Fibroblast of the conjunctiva (primary cell): ENCODE measurements at regions not wholly inside any gene's neighbourhood (a gene's known extent, or its start where the extent isn't known, plus 50 kb on each side); places are given as distances from the start of the nearest gene placed in this dataset.
"Not testable (repeated sequence)": the region's sequence is repeated elsewhere in the genome, so short reads cannot be mapped to it uniquely, and the experiment has no call there.

Source experiments
- DNase-seq: peaks from one replicate; pipeline ENCODE4 v3.0.0-alpha.2; 2010; ENCODE audit warnings: low read depth

DNA sequence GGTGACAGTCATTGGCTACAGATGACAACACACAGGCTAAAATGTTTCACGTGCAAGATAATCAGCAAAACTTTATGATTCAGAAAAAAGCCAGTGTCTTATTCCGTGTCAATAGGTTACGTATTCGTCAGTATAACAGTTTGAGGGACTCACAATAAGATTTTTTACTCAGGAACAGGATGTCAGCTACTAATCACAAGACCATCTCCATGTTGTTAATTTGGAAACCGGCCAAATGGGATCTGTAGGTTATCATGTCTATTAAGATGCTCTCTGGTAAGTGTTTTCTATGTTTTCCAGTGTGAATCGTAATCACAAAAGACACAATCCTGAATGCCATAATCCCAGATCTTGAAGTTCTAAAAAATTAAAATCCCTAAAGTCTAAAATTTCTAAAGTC lies 197.3 kb downstream of the ETV1 start:
- no peak for DNase-seq

DNA sequence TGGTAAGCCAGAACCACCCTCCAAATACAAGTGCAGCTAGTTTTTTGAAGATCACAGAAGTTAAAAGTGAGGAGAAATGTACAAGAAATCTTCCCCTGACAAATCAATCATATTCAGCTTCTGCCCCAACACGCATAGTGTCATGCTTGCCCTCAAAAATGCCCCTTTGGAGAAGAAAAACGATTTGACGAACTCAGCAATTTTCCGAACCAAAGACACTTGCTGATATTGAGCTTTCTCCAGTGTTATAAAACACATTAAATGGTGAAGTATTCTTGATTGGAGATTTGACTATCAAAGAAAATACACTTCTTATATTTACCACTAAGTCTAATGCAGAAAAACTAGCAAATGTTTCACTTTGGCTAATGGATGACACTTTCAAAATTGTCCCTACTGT lies 195.5 kb downstream of the ETV1 start:
- DNase-seq: no peak

DNA sequence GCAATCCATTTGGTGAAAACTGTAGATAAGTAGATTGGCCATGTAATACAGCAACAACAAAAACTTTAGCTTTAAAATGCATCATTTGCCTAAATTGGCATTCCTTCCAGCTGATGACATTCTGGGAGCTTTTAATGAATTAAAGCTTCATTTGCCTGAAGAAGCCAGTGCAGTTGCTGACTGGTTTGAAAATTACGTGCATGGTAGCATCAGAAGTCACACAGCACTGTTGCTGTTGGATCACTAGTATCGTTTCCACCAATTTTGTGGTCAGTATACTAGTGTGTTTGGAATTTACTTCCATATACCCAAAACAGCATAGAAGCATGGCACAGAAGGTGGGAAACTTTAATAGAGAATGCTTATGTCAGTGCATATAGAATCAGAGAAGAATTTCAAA lies 194.9 kb downstream of the ETV1 start:
- DNase-seq: no peak

DNA sequence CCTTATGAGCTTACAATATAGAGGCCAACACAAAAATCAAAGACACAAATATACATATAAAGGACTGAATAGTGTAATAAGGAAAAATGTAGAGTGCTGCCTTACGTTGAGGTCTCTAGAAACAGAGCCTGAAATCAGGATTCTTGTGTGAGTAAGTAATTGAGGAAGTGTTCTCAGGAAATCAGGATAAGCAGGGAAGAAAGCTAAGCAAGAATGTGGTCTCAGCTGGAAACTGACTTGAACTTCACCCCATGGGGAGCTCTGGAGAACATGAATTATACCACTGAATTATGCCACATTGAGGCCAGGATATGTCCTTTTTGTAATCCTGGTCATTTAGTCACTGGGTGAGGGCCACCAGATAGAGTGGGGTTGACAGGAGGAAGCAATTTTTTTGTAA lies 191.9 kb downstream of the ETV1 start:
- no peak for DNase-seq

DNA sequence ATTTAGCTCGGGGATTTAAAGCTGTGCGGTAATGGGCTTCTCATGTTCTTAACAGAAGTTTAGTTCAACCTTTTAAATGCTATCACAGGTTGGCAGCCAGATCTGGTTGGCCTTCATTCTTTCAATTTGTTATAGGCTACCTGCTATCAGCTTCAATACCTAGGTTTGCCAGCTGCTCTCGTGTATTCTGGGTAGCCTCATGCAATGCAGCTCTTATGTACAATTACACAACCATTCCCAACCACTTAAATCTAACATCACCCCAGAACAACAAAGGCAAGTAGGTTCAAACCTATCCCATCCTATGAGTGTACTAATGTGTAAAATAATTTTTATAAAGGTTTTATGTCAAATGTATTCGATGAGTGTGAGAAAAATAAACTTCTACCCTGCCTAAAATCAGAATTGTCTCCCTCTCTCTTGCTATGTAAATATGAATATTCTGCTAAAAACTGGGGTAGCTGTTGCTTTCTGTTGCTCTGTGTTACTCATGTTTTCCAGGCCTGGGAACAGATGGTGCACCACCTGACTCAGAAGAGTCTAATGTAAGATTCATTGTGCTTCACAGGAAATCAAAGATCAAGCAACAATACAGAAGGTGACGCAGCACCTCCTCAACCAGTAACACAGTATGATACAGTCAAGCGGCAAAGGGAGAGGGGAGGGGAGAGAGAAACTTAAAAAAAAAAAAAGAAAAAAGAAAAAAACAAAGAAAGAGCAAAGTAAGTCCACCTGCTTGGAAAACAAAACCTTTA lies 188.6 kb downstream of the ETV1 start:
- DNase-seq: peak; percentile 40

DNA sequence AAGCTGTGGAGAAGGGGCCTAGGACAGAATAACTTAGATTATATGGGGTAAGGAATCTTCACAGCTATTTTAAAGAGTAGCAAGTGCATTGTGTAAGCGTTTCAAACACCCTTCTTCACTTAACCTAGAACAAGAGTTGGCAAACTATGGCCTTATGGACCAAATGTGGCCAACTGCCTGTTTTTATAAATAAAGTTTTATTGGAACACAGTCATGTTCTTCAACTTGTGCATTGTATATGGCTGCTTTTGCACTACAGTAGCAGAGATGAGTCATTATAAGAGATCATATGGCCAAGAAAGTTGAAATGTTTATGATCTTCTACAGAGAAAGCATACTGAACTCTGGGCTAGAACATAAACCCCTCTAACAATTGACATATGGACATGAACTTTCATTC lies 187.8 kb downstream of the ETV1 start:
- DNase-seq: no peak

DNA sequence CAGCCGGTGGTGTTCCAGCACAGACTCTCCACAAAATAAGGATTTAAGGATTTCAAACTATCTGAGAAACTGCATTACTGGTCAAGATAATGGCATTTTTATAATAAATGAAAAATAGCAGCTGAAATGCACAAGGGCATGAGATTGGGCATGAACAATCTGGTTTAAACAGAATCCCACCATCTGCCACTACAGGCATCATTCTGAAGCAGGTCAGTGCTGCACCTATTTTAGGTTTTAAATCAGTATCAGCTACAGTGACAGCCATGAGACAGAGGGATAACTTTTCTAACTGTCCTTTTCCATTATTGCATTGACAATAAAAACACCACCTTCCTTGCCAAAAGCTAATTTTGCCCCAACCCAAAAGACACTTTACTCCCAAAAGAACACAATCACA lies 186.8 kb downstream of the ETV1 start:
- DNase-seq: no peak

DNA sequence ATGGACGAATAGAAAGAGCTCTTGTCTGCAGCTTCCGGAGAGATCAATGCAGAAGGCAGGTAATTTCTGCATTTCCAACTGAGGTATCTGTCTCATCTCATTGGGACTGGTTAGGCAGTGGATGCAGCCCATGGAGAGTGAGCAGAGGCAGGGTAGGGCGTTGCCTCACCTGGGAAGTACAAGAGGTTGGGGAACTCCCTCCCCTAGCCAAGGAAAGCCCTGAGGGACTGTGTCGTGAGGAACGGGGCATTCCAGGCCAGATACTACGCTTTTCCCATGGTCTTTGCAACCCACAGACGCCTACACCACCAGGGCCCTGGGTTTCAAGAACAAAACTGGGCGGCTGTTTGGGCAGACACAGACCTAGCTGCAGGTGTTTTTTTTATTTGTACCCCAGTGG lies 186.3 kb downstream of the ETV1 start:
- DNase-seq: no peak

DNA sequence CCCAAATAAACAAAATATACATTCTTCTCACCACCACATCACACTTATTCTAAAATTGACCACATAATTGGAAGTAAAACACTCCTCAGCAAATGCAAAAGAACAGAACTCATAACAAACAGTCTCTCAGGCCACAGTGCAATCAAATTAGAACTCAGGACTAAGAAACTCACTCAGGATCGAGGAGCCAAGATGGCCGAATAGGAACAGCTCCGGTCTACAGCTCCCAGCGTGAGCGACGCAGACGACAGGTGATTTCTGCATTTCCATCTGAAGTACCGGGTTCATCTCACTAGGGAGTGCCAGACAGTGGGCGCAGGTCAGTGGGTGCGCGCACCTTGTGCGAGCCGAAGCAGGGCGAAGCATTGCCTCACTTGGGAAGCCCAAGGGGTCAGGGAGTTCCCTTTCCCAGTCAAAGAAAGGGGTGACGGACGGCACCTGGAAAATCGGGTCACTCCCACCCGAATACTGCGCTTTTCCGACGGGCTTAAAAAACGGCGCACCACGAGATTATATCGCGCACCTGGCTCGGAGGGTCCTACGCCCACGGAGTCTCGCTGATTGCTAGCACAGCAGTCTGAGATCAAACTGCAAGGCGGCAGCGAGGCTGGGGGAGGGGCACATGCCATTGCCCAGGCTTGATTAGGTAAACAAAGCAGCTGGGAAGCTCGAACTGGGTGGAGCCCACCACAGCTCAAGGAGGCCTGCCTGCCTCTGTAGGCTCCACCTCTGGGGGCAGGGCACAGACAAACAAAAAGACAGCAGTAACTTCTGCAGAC lies 183.2 kb downstream of the ETV1 start:
- not testable (repeated sequence) for DNase-seq

DNA sequence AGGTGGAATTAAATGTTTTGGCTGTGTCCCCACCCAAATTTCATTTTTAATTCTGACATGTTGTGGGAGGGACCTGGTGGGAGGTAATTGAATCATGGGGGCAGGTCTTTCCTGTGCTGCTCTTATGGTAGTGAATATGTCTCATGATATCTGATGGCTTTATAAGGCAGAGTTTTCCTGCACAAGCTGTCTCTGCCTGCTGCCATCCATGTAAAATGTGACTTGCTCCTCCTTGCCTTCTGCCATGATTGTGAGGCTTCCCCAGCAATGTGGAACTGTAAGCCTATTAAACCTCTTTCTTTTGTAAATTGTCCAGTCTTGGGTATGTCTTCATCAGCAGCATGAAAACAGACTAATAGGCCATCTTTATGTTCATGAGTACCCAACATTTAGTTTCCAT lies 172.2 kb downstream of the ETV1 start:
- DNase-seq: not testable (repeated sequence)

DNA sequence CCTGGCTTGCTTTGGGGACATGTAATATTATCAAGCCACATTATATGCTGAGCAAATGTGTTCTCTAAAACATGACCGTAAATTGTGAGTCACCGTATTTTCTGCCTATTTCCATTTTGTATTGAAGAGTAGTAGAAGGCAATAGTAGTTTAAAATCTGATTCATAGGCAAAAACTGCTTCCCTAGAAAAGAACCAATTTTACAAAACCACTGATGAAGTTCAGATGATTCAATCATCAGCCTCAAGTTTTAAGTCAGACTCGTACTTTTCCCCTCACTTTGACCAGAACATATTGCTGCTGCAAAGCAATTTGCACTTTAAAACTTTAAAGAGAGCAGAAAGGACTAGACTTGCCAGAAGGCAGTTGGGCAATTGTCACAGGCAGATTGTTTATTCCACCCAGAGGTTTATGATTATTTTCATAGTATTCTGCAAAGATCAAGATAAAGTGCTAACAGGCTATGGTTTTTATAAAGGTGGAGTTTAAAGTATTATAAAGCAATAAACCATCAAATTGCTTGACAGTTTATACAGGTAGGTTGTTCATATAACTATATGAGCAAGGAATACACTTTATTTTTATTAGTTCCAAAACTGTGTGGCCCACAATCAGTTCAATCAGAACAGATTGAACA lies 168.2 kb downstream of the ETV1 start:
- no peak for DNase-seq

DNA sequence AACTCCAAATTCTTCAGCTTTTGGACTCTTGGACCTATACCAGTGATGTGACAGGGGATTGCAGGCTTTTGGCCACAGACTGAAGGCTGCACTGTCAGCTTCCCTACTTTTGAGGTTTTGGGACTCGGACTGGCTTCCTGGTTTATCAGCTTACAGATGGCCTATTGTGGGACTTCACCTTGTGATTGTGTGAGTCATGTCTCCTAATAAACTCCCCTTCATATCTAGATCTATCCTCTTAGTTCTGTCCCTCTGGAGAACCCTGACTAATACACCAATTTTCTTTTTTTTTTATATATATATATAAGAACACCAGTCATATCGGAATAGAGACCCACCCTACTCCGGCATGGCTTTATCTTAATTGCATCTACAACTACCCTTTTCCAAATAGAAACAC lies 166.8 kb downstream of the ETV1 start:
- no peak for DNase-seq

DNA sequence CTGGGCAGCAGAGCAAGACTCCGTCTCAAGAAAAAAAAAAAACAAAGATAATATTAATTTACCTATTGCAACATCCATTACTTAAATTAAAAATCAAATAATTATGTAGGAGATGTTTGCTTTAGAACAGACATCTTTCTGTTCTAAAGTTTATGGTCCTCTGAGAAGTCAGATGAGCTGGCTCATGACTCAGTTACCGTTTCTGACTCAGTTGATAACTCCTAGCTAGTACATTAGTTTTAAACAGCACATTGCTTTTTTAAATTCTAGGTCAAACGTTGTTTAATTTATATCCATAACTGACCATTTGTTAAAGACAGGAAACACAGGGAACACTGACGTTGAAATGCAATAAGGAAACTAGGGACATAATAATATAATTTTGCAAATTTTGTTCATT lies 162.7 kb downstream of the ETV1 start:
- DNase-seq: no peak

DNA sequence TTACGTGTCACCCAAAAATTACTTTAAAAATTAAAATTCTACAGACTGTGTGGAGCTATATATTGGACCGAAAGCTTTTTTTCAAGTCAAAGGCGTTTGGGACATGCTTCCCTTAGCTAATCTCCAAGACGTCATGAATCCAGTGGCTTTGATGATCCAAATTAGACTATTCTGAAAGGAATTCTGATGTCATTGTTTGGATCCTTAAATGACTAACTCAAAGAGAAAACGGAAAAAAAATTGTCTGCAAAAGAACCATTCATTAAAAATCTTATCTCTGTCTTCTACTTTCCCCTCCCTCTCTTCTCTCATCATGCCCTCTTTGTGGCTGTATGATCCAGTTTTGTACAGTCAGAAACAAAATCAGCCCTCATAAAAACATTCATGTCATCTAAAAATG lies 161.8 kb downstream of the ETV1 start:
- no peak for DNase-seq

DNA sequence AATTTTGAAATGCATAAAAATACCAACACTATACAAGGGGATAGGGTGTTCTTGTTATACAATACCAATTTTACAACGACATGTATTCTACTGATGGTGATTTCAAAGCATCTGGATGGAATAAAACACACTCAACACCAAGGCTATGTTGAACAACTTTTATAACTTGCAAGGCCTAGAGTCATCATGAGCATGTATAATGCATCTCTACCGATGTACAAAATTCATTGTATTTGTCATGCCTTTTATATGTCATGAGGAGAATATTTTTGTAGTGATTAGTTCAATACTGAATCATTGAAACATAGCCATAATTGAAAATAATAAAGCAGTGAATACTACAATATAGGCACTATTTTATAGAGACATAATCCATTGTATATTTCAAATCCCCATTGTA lies 160.2 kb downstream of the ETV1 start:
- DNase-seq: no peak

DNA sequence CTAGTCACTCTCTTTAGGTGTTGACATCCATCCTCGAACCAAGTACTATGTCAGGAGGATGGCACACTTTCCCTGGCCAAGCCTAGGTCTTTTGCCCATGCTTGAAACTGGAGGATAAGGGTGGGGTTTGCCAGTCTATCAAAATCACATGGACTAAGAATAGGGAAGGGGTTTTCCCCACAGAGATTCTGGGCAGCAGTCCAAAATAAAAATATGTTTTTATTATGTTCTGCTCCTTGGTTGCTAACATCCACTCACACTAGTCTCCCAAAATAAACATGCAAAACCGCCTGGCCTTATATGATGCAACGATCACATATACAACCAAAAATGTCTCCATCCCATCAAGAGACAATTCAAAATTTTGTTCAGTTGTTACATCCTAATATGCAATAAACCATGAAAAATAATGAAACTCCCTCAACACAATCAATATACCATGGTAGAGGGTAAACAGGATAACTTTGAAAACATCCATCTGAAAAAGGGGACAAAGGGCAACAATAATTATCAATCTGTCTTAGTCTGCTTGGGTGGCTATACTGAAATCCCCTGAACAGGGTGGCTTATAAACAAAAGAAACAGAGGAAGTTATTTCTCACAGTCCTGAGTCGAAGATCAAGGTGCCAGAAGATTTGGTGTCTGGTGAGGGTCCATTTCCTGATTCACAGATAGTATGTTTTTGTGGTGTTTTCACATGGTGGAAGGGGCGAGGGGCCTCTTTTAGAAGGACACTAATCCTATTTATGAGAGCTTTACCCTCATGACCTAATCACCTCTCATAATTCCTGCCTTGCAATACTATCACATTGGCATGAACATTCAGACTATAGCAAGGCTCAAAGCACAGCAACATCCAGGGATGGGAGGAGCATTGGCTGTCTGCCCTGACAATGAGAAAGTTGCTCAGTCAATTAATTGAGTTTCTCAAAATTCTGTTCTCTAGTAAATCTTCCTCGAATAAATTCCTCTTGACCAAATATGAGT lies 159.3 kb downstream of the ETV1 start:
- peak; percentile 86 for DNase-seq

DNA sequence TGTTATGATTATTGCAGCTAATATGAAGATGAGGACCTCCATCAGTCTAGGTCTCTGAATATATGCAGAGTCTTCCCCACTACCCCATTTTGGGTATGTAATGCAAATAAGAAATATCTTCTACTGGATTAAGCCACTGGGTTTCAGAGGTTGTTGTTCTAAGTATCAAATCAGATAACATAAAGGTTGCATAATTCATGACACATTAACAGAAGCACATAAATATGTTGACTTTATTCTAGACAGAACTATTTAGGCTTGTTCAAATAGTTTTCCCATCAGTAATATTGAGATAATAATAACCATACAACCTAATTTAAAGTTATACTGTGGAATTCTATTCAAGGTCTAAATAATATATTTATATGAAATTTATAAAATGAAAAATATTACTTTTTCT lies 157.1 kb downstream of the ETV1 start:
- DNase-seq: no peak

DNA sequence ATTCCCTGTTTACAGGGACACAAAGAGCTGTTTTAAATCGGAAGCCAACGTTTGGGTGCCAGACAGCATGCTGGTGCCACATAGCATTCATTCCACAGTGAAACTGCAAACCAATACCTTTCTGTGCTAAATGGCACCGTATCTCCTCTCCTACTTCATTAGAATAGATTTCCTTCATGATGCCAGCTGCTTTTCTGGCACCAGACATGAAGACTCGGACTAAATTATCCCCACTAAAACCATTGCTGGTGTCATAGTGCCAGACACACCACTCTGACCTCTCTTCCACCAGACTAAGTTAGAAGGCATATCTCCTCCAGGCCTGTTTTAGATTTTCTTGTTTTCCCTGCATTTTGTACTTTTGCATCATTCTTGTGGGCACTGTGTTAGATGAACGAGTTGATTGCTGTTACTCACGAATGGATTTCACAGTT lies 155.1 kb downstream of the ETV1 start:
- DNase-seq: no peak

DNA sequence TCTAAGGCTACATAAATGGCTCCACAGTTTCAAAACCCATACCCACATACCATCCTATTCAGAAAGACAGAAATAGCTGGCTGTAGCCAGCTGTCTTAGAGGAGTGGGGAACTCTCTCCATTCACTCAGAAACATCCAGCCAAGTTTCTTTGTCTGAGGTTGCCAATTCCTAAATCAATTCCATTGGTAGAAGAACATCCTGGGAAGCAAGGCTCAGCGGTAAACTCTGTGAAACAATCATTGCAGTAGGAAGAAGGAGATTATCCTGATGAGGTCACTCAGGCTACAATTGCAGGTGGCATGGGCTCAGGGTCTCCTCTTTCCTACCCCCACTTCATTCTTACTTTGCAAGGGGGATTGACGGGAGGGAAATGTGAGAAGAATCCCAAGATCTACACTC lies 154.0 kb downstream of the ETV1 start:
- DNase-seq: no peak

DNA sequence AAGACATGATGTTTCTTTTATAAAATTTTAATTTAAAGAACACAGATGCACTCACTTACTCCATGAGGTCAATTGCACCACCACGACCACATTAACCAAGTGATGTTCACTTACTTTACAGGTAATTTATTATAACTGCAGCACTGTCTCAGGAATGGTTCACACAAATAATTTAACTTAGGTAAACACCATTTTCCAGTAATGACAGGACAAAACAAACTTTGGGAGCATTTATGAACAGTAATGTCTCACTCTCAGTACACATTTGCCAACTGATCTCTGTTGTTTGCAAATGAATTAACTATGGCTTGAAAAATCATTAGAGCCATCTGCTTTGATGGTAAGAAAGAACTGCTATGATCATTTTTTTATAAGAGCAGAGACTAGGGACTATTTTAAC lies 150.4 kb downstream of the ETV1 start:
- no peak for DNase-seq
